Breast epithelium (tissue), 3 donors: ENCODE measurements at regions not wholly inside any gene's neighbourhood (a gene's known extent, or its start where the extent isn't known, plus 50 kb on each side); places are given as distances from the start of the nearest gene placed in this dataset.

Experiments
- CTCF ChIP-seq, 3 donors: fragments of 450-650 bp; IDR thresholded peaks; one replicate each; pipeline ENCODE4 v1.5.1; 2016 to 2017; ENCODE audit warnings: antibody characterized with exemption in 3 of 3, mild to moderate bottlenecking in 3 of 3, moderate library complexity in 3 of 3
- POLR2A ChIP-seq: fragments of 450-650 bp; IDR thresholded peaks from one replicate; pipeline ENCODE4 v1.6.1; 2016; ENCODE audit warnings: antibody characterized with exemption, mild to moderate bottlenecking, moderate library complexity

- TF ChIP-seq POLR2A (no peak), CTCF (IDR thresholded peaks at IDR 0.05) (no peak)
Observed at GRCh38 chr1:199858171-199858570, 169.3 kb upstream of the NR5A2 start.
